Transverse colon (tissue), 4 donors: ENCODE measurements at regions not wholly inside any gene's neighbourhood (a gene's known extent, or its start where the extent isn't known, plus 50 kb on each side); places are given as distances from the start of the nearest gene placed in this dataset.

Source experiments
- DNase-seq: peaks from one replicate; pipeline ENCODE4 v3.0.0-alpha.2; 2019
- H3K27ac ChIP-seq, 4 donors: fragments of 200-600 bp; sonication (generic); 2 replicates each; pipeline ENCODE4 v1.5.1; 2016 to 2018; ENCODE audit warnings: inconsistent platforms in 4 of 4
- H3K27me3 ChIP-seq: fragments of 200-600 bp; sonication (generic); 2 replicates; pipeline ENCODE4 v1.5.1; 2017; ENCODE audit warnings: inconsistent platforms
- H3K36me3 ChIP-seq, 4 donors: fragments of 200-600 bp; sonication (generic); 2 replicates each; pipeline ENCODE4 v1.5.1; 2017 to 2019; ENCODE audit warnings: inconsistent platforms in 4 of 4
- H3K4me1 ChIP-seq, 4 donors: fragments of 200-600 bp; sonication (generic); 2 replicates each; pipeline ENCODE4 v1.5.1; 2017 to 2020; ENCODE audit warnings: inconsistent platforms in 4 of 4
- H3K4me3 ChIP-seq, 4 donors: fragments of 200-600 bp; sonication (generic); 1 replicate in 1 of 4; 2 replicates in 3 of 4; pipeline versions ENCODE4 v1.5.1 to v1.6.1; 2017 to 2019; ENCODE audit warnings: inconsistent platforms in 4 of 4
- H3K9me3 ChIP-seq, 2 donors: fragments of 200-600 bp; sonication (generic); 2 replicates each; pipeline ENCODE4 v1.5.1; 2017 to 2019; ENCODE audit warnings: inconsistent platforms in 2 of 2
- EP300 ChIP-seq: sonication (generic); formaldehyde crosslinking; IDR thresholded peaks from one replicate; pipeline ENCODE4 v1.6.1; 2017; ENCODE audit warnings: antibody characterized with exemption, low read depth
- POLR2A ChIP-seq: fragments of 450-650 bp; IDR thresholded peaks from one replicate; pipeline ENCODE4 v1.6.1; 2016; ENCODE audit warnings: antibody characterized with exemption, mild to moderate bottlenecking, moderate library complexity
- POLR2AphosphoS5 ChIP-seq, 3 donors: sonication (generic); formaldehyde crosslinking; IDR thresholded peaks; one replicate each; pipeline ENCODE4 v1.6.1; 2016; ENCODE audit warnings: antibody characterized with exemption in 3 of 3
- whole genome bisulfite sequencing, 2 donors: methylation state at CpG; one replicate each; pipeline ENCODE4 v1.1.5; 2018; ENCODE audit warnings: low coverage in 1 of 2; 5-methylcytosine and 5-hydroxymethylcytosine counted together
- in situ Hi-C, 4 donors: fragments of 200-750 bp; cut with MboI; loops; one replicate each; pipeline versions ENCODE4 v1.15.0 to v1.15.1; 2017; ENCODE audit warnings: low sequenced_read_pairs in 3 of 4, low pct_ligation_motif_present in 1 of 4, low pct_unique_long_range_greater_than_20kb in 1 of 4
- intact Hi-C: fragments of 100-400 bp; cut with DNase I; formaldehyde crosslinking; loops from one replicate; pipeline ENCODE4 v1.15.1; 2023; ENCODE audit warnings: low total_unique reads
- TF ChIP-seq, protein P1 (sequence below), 5 experiments: fragments of 200-600 bp in 3 of 5; fragments of 450-650 bp in 2 of 5; sonication (generic) in 3 of 5; IDR thresholded peaks; 1 replicate in 2 of 5; 2 replicates in 3 of 5; pipeline ENCODE4 v1.5.1; 2016 to 2017; ENCODE audit warnings: antibody characterized with exemption in 5 of 5, inconsistent platforms in 3 of 5, mild to moderate bottlenecking in 2 of 5, moderate library complexity in 1 of 5

DNA sequence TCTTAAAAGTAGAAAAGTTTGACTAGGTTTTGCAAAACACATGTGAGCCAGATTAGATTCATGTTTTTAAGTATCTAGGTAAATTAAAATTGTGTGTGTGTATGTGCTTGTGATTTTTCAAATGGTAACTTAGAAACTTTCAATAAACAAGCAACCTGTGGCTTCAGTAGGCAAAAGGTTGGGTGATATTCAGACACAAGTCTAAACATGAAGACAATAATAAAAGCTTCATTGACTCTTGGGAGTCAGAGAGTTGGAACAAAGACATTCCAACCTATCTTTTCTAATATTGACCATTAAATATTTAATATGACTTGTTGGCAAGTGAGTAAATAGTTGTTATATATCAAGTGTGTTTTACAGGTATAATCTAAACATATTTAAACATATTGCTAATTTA is 1049.6 kb upstream of the ADGRL4 start:
- TF ChIP-seq POLR2A (no peak), EP300 (no peak), POLR2AphosphoS5 (IDR thresholded peaks at IDR 0.05) (no peak)
- TF ChIP-seq, protein P1, sequence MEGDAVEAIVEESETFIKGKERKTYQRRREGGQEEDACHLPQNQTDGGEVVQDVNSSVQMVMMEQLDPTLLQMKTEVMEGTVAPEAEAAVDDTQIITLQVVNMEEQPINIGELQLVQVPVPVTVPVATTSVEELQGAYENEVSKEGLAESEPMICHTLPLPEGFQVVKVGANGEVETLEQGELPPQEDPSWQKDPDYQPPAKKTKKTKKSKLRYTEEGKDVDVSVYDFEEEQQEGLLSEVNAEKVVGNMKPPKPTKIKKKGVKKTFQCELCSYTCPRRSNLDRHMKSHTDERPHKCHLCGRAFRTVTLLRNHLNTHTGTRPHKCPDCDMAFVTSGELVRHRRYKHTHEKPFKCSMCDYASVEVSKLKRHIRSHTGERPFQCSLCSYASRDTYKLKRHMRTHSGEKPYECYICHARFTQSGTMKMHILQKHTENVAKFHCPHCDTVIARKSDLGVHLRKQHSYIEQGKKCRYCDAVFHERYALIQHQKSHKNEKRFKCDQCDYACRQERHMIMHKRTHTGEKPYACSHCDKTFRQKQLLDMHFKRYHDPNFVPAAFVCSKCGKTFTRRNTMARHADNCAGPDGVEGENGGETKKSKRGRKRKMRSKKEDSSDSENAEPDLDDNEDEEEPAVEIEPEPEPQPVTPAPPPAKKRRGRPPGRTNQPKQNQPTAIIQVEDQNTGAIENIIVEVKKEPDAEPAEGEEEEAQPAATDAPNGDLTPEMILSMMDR (IDR thresholded peaks at IDR 0.05) = no peak
- intact Hi-C loops = no loop called here
- Histone ChIP-seq H3K4me1 (no peaks in the 10 kb centered on the region), H3K9me3 (peaks cover 0 to 3% of the 10 kb centered on the region in 2 donors), H3K36me3 (no peaks in the 10 kb centered on the region), H3K27me3 (no peaks in the 10 kb centered on the region), H3K27ac (no peak overlapping the region), H3K4me3 (no peak overlapping the region)
- in situ Hi-C loops = no loop called here
- no peak for DNase-seq

DNA sequence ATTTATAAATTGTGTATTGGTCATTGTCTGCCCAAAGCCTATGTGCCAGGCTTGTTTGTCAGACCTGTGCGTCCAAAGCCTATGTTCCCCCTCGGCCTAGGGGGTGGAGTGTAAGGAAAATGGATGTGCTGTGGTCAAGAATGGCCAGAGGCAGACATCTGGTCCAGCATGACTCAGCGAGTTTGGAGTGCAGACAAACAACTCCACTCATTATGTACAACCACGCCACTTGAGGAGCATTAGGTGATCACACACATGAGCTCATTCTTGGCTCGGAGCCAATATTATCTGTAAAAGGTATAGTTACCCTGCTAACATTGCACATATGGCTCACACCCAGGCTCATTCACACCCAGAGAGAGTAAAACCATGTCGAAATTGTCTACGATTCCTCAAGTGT is 1047.6 kb upstream of the ADGRL4 start:
- DNase-seq = no peak
- WGBS, 2 donors = 67 to 80% methylated on average over 2 to 7 of the region's 7 CpGs
- intact Hi-C loops = no loop called here
- in situ Hi-C loops = no loop called here
- no peak overlapping the region for H3K27ac ChIP-seq
- no peak overlapping the region for H3K4me3 ChIP-seq
- H3K4me1 ChIP-seq = no peaks in the 10 kb centered on the region
- no peaks in the 10 kb centered on the region for H3K36me3 ChIP-seq
- H3K27me3 ChIP-seq = no peaks in the 10 kb centered on the region
- peaks cover 0 to 3% of the 10 kb centered on the region in 2 donors for H3K9me3 ChIP-seq
- no peak for TF ChIP-seq POLR2AphosphoS5 (IDR thresholded peaks at IDR 0.05)
- no peak for TF ChIP-seq POLR2A
- TF ChIP-seq, protein P1 (IDR thresholded peaks at IDR 0.05) = no peak
- TF ChIP-seq EP300 = no peak

DNA sequence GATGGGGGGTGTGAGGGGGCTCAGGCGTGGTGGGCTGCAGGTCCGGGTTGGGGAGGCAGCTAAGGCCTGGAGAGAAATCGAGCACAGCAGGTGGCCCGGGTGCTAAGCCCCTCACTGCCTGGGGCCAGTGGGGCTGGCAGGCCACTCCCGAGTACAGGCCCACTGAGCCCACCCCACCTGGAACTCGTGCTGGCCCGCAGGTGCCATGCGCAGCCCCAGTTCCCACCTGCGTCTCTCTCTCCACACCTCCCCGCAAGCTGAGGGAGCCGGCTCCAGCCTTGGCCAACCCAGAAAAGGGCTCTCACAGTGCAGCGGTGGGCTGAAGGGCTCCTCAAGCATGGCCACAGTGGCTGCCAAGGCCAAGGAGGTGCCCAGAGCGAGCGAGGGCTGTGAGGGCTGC is 1047.1 kb upstream of the ADGRL4 start:
- TF ChIP-seq, protein P1 (IDR thresholded peaks at IDR 0.05) = no peak
- TF ChIP-seq POLR2A = no peak
- TF ChIP-seq POLR2AphosphoS5 (IDR thresholded peaks at IDR 0.05) = no peak
- TF ChIP-seq EP300 = no peak
- in situ Hi-C loops = no loop called here
- no peak for DNase-seq
- no peaks in the 10 kb centered on the region for H3K4me1 ChIP-seq
- no peak overlapping the region for H3K27ac ChIP-seq
- intact Hi-C loops = no loop called here
- H3K4me3 ChIP-seq = no peak overlapping the region
- peaks cover 0 to 3% of the 10 kb centered on the region in 2 donors for H3K9me3 ChIP-seq
- H3K36me3 ChIP-seq = no peaks in the 10 kb centered on the region
- WGBS, 2 donors = 92% methylated on average over 12 of the region's 14 CpGs; no CpG with 5 or more reads in 1 of the 2 donors
- H3K27me3 ChIP-seq = no peaks in the 10 kb centered on the region

- H3K36me3 ChIP-seq = no peaks in the 10 kb centered on the region
- WGBS, 2 donors = 94% methylated on average over 14 of the region's 14 CpGs; no CpG with 5 or more reads in 1 of the 2 donors
- intact Hi-C loops = no loop called here
- no peaks in the 10 kb centered on the region for H3K4me1 ChIP-seq
- no peak overlapping the region for H3K4me3 ChIP-seq
- DNase-seq = no peak
- TF ChIP-seq, protein P1 (IDR thresholded peaks at IDR 0.05) = no peak
- TF ChIP-seq POLR2A = no peak
- no peak for TF ChIP-seq EP300
- no peak for TF ChIP-seq POLR2AphosphoS5 (IDR thresholded peaks at IDR 0.05)
- no peaks in the 10 kb centered on the region for H3K27me3 ChIP-seq
- no peaks in the 10 kb centered on the region for H3K9me3 ChIP-seq
- in situ Hi-C loops = no loop called here
- H3K27ac ChIP-seq = no peak overlapping the region
Observed at GRCh38 chr1:80050523-80050922, 1044.0 kb upstream of the ADGRL4 start.
